Ishikawa (cell line): ENCODE measurements at regions not wholly inside any gene's neighbourhood (a gene's known extent, or its start where the extent isn't known, plus 50 kb on each side); places are given as distances from the start of the nearest gene placed in this dataset.

Source experiments
- CEBPB ChIP-seq: IDR thresholded peaks from 2 replicates; pipeline ENCODE4 v1.6.1; 2012
- EGR1 ChIP-seq: IDR thresholded peaks from 2 replicates; pipeline ENCODE4 v1.6.1; 2012
- EP300 ChIP-seq: IDR thresholded peaks from 2 replicates; pipeline ENCODE4 v1.6.1; 2012; ENCODE audit warnings: borderline replicate concordance
- FOXM1 ChIP-seq: IDR thresholded peaks from 2 replicates; pipeline ENCODE4 v1.6.1; 2012; ENCODE audit warnings: low read depth, borderline replicate concordance
- MAX ChIP-seq: IDR thresholded peaks from 2 replicates; pipeline ENCODE4 v1.6.1; 2012
- NFIC ChIP-seq: IDR thresholded peaks from 2 replicates; pipeline ENCODE4 v1.6.1; 2012
- RAD21 ChIP-seq: IDR thresholded peaks from 2 replicates; pipeline ENCODE4 v1.6.1; 2012; ENCODE audit warnings: low read depth
- REST ChIP-seq: IDR thresholded peaks from 2 replicates; pipeline ENCODE4 v1.6.1; 2012; ENCODE audit warnings: low read depth, mild to moderate bottlenecking
- TAF1 ChIP-seq: IDR thresholded peaks from 2 replicates; pipeline ENCODE4 v1.6.1; 2012; ENCODE audit warnings: low read depth, mild to moderate bottlenecking
- USF1 ChIP-seq: IDR thresholded peaks from 2 replicates; pipeline ENCODE4 v1.6.1; 2012
- YY1 ChIP-seq: IDR thresholded peaks from 2 replicates; pipeline ENCODE4 v1.6.1; 2012; ENCODE audit warnings: low read depth
- ZBTB7A ChIP-seq: IDR thresholded peaks from 2 replicates; pipeline ENCODE4 v1.6.1; 2012; ENCODE audit warnings: low read depth

- no peak for TF ChIP-seq USF1
- no peak for TF ChIP-seq RAD21
- no peak for TF ChIP-seq MAX
- TF ChIP-seq FOXM1, result no peak
- no peak for TF ChIP-seq REST
- TF ChIP-seq ZBTB7A, result no peak
- TF ChIP-seq EP300, result no peak
- TF ChIP-seq YY1, result no peak
- TF ChIP-seq CEBPB, result no peak
- TF ChIP-seq TAF1, result no peak
- no peak for TF ChIP-seq NFIC
- TF ChIP-seq EGR1, result no peak
These were observed 161.3 kb upstream of the IRX2 start for GRCh38 chr5:2912741-2913140.
